KMS-11 (cell line): ENCODE measurements at regions not wholly inside any gene's neighbourhood (a gene's known extent, or its start where the extent isn't known, plus 50 kb on each side); places are given as distances from the start of the nearest gene placed in this dataset.

ENCODE experiments used
- H2AFZ ChIP-seq: fragments of 200-600 bp; sonication (generic); 2 replicates; pipeline ENCODE4 v1.6.1; 2016; ENCODE audit warnings: antibody characterized with exemption, mixed run types, low read depth
- H3K27ac ChIP-seq: fragments of 200-600 bp; sonication (generic); 2 replicates; pipeline ENCODE4 v1.6.1; 2016; ENCODE audit warnings: mild to moderate bottlenecking, mixed run types
- H3K27me3 ChIP-seq: fragments of 200-600 bp; sonication (generic); 2 replicates; pipeline ENCODE4 v1.6.1; 2017; ENCODE audit warnings: mild to moderate bottlenecking, low read depth, mixed run types, moderate library complexity; ENCODE audit not compliant: insufficient read depth
- H3K36me3 ChIP-seq: fragments of 200-600 bp; sonication (generic); 2 replicates; pipeline ENCODE4 v1.6.1; 2017; ENCODE audit warnings: mild to moderate bottlenecking, mixed run types; ENCODE audit not compliant: insufficient read depth
- H3K4me1 ChIP-seq: fragments of 200-600 bp; sonication (generic); 2 replicates; pipeline ENCODE4 v1.6.1; 2016; ENCODE audit warnings: mild to moderate bottlenecking, low read depth, mixed run types; ENCODE audit not compliant: poor library complexity, severe bottlenecking
- H3K4me2 ChIP-seq: fragments of 200-600 bp; sonication (generic); 2 replicates; pipeline ENCODE4 v1.7.0; 2016; ENCODE audit warnings: mild to moderate bottlenecking, mixed run types
- H3K4me3 ChIP-seq: fragments of 200-600 bp; sonication (generic); IDR thresholded peaks from 2 replicates; pipeline ENCODE4 v1.6.1; 2017; ENCODE audit warnings: low read depth, low read length, mixed read lengths; ENCODE audit not compliant: insufficient read depth
- H3K79me2 ChIP-seq: fragments of 200-600 bp; sonication (generic); 2 replicates; pipeline ENCODE4 v1.6.1; 2016; ENCODE audit warnings: low read depth, mixed run types; ENCODE audit not compliant: insufficient read depth
- H3K9ac ChIP-seq: fragments of 200-600 bp; sonication (generic); 2 replicates; pipeline ENCODE4 v1.6.1; 2016; ENCODE audit warnings: mild to moderate bottlenecking, mixed run types
- H4K20me1 ChIP-seq: fragments of 200-600 bp; sonication (generic); 2 replicates; pipeline ENCODE4 v1.6.1; 2016; ENCODE audit warnings: mild to moderate bottlenecking, mixed run types; ENCODE audit not compliant: insufficient read depth
- CTCF ChIP-seq: fragments of 200-600 bp; sonication (generic); conservative IDR thresholded peaks from 2 replicates; pipeline ENCODE4 v1.6.1; 2017; ENCODE audit warnings: low read depth, mild to moderate bottlenecking, antibody characterized with exemption, low read length, moderate library complexity, mixed read lengths

- TF ChIP-seq CTCF = no peak
- Histone ChIP-seq H3K9ac (no peak overlapping the region), H3K4me2 (no peak overlapping the region), H2AFZ (no peak overlapping the region), H3K27me3 (no peaks in the 10 kb centered on the region), H3K4me1 (no peaks in the 10 kb centered on the region), H3K36me3 (no peaks in the 10 kb centered on the region), H3K4me3 (no peak overlapping the region), H3K27ac (no peak overlapping the region), H3K79me2 (no peaks in the 10 kb centered on the region), H4K20me1 (no peaks in the 10 kb centered on the region)
Measured at GRCh38 chr5:57817001-57817453, 334.4 kb upstream of the ACTBL2 start.

DNA sequence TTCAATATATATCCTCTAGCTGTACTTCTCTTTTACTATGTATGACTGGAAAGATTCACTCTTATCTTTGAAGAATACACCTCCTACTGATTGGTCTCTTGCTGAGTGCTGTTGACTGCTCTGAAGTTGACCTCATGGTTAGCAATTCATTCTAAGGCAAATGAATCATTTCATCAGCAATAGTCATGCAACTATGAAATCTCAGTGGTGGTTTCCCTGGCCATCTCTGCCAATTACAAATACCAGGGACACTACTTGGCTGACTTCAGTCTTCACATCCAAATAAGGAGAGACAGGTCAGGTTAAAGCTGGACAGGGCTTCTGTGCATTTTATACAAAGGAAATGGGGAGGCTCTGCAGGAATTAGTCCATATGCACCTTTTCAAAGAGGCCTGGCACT is 333.5 kb upstream of the ACTBL2 start:
- H3K9ac ChIP-seq = no peak overlapping the region
- no peak for TF ChIP-seq CTCF
- no peak overlapping the region for H2AFZ ChIP-seq
- no peak overlapping the region for H3K4me3 ChIP-seq
- no peaks in the 10 kb centered on the region for H4K20me1 ChIP-seq
- no peaks in the 10 kb centered on the region for H3K4me1 ChIP-seq
- no peak overlapping the region for H3K4me2 ChIP-seq
- no peaks in the 10 kb centered on the region for H3K36me3 ChIP-seq
- H3K27me3 ChIP-seq = no peaks in the 10 kb centered on the region
- H3K79me2 ChIP-seq = no peaks in the 10 kb centered on the region
- H3K27ac ChIP-seq = no peak overlapping the region

DNA sequence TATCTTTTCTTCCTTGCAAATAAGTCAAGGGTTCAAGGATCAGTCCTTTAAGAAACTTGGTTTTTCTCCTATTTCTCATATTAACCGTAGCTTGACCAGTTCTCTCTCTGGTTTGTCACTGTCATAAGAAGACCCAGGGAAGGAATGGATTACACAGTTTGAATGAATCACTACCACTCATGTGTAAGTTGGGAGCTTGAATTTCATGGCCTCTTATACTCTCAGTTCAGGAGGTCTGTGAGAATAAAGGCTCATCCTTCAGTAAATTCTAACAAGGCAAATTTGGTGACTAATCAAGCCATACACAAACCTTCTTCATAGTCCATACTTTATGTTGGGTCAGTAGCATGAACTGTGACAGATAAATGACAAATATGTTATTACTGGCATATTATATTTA is 323.1 kb upstream of the ACTBL2 start:
- no peak for TF ChIP-seq CTCF
- H2AFZ ChIP-seq = no peak overlapping the region
- H3K36me3 ChIP-seq = no peaks in the 10 kb centered on the region
- no peak overlapping the region for H3K4me2 ChIP-seq
- no peak overlapping the region for H3K9ac ChIP-seq
- no peaks in the 10 kb centered on the region for H3K4me1 ChIP-seq
- no peak overlapping the region for H3K4me3 ChIP-seq
- H3K27ac ChIP-seq = no peak overlapping the region
- no peaks in the 10 kb centered on the region for H4K20me1 ChIP-seq
- H3K79me2 ChIP-seq = no peaks in the 10 kb centered on the region
- no peaks in the 10 kb centered on the region for H3K27me3 ChIP-seq

DNA sequence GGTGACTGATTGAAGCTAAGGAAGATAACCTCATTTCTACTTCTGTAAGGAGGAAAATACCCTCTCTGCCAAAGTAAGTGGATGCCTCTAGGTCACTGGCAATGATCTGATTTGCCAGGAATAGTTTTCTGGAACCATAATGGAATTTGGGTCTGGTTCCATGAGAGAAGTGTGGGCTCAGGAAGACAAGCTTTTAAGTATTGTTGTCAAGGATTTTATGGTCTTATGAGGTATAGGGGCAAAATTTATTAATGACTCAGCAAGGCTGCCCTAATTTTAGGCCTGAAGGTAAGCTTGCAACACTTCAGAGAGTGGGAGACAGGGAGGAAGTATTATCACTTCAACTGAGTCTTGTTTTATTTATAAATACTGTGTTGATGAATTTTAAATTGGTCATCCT is 322.6 kb upstream of the ACTBL2 start:
- TF ChIP-seq CTCF = no peak
- H3K4me1 ChIP-seq = no peaks in the 10 kb centered on the region
- no peaks in the 10 kb centered on the region for H3K36me3 ChIP-seq
- no peaks in the 10 kb centered on the region for H3K79me2 ChIP-seq
- no peaks in the 10 kb centered on the region for H4K20me1 ChIP-seq
- no peaks in the 10 kb centered on the region for H3K27me3 ChIP-seq
- H3K4me3 ChIP-seq = no peak overlapping the region
- no peak overlapping the region for H3K9ac ChIP-seq
- no peak overlapping the region for H3K4me2 ChIP-seq
- no peak overlapping the region for H2AFZ ChIP-seq
- no peak overlapping the region for H3K27ac ChIP-seq
